ENCODE measurements at regions not wholly inside any gene's neighbourhood (a gene's known extent, or its start where the extent isn't known, plus 50 kb on each side); places are given as distances from the start of the nearest gene placed in this dataset.
"Not testable (repeated sequence)": the region's sequence is repeated elsewhere in the genome, so short reads cannot be mapped to it uniquely, and the experiment has no call there.

DNA sequence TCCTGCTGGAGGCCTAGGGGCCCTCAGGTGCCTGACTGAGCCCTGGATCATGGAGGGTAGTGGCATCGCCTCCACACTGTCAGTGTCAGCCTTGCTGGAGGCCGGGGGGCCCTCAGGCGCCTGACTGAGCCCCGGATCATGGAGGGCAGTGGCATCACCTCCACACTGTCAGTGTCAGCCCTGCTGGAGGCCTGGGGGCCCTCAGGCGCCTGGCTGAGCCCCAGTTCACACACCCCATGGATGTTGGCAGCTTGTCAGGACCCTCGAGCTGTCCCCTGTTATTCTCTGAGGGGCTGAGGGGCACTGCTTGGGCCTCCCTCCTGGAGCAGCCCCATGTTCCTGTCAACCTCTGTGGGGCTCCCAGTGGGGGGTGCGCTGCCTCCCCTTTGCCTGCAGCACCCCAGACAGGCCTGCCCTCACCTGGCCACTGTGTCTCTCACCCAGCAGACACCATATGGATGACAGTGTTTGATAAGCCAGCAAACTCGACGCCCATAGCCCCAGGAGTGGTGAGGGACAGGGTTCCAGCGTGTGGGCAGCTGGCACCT is 197.6 kb downstream of the LIPI start:
- Mint-ChIP-seq H3K4me3 (no peak overlapping the region), H3K27ac (no peak overlapping the region), H3K4me1 (no peaks in the 10 kb centered on the region), H3K36me3 (no peaks in the 10 kb centered on the region), H3K27me3 (no peaks in the 10 kb centered on the region), H3K9me3 (peaks cover 0 to 3% of the 10 kb centered on the region in 2 donors)
- DNase-seq (no peak), ATAC-seq (replicated peaks) (no peak)

- no peaks in the 10 kb centered on the region for H3K36me3 Mint-ChIP-seq
- no peak overlapping the region for H3K4me3 Mint-ChIP-seq
- ATAC-seq (replicated peaks), result no peak
- no peak for DNase-seq
- no peaks in the 10 kb centered on the region for H3K4me1 Mint-ChIP-seq
- H3K27me3 Mint-ChIP-seq, result no peaks in the 10 kb centered on the region
- H3K27ac Mint-ChIP-seq, result no peak overlapping the region
- H3K9me3 Mint-ChIP-seq, result peaks cover 0 to 3% of the 10 kb centered on the region in 2 donors
Measured at GRCh38 chr21:14012409-14012808, 198.3 kb downstream of the LIPI start.

DNA sequence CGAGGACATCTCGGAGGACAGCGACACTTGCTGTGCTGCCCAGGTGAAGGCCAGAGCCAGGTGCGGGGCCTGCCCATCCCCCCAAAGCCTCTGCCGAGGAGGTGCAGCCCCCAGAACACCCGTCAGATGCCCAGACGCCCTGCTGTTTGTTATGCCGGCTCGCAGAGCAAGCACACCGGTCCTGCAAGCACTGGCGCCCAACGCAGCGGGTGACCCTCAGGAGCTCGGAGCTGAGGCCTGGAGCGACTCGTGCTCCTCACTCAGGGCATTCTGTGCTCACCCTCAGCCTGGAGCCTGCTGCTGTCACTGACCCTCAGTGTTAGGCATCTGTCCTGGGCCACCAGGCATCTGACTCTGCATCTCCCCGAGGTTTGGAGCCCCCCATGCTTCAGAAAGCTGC is 199.0 kb downstream of the LIPI start:
- not testable (repeated sequence) for ATAC-seq (replicated peaks); H3K27me3 Mint-ChIP-seq; H3K36me3 Mint-ChIP-seq; H3K4me1 Mint-ChIP-seq; H3K9me3 Mint-ChIP-seq; H3K27ac Mint-ChIP-seq; DNase-seq; H3K4me3 Mint-ChIP-seq

GRCh38 chr21:14011149-14011548 is 199.6 kb downstream of the LIPI start:
- H3K36me3 Mint-ChIP-seq; DNase-seq; H3K9me3 Mint-ChIP-seq; H3K4me3 Mint-ChIP-seq; H3K4me1 Mint-ChIP-seq; ATAC-seq (replicated peaks); H3K27me3 Mint-ChIP-seq: not testable (repeated sequence)
- H3K27ac Mint-ChIP-seq, result peak overlapping the region; percentile 86

- DNase-seq (no peak), ATAC-seq (replicated peaks) (no peak)
- Mint-ChIP-seq H3K27ac (peak overlapping the region; percentile 86), H3K9me3 (peaks cover 0 to 3% of the 10 kb centered on the region in 2 donors), H3K27me3 (no peaks in the 10 kb centered on the region), H3K4me1 (no peaks in the 10 kb centered on the region), H3K36me3 (no peaks in the 10 kb centered on the region), H3K4me3 (no peak overlapping the region)
Measured at GRCh38 chr21:14010729-14011128, 200.0 kb downstream of the LIPI start.

GRCh38 chr21:14009990-14010389 is 200.8 kb downstream of the LIPI start:
- DNase-seq; H3K9me3 Mint-ChIP-seq; H3K27me3 Mint-ChIP-seq; H3K4me3 Mint-ChIP-seq; ATAC-seq (replicated peaks); H3K36me3 Mint-ChIP-seq; H3K4me1 Mint-ChIP-seq; H3K27ac Mint-ChIP-seq: not testable (repeated sequence)

DNA sequence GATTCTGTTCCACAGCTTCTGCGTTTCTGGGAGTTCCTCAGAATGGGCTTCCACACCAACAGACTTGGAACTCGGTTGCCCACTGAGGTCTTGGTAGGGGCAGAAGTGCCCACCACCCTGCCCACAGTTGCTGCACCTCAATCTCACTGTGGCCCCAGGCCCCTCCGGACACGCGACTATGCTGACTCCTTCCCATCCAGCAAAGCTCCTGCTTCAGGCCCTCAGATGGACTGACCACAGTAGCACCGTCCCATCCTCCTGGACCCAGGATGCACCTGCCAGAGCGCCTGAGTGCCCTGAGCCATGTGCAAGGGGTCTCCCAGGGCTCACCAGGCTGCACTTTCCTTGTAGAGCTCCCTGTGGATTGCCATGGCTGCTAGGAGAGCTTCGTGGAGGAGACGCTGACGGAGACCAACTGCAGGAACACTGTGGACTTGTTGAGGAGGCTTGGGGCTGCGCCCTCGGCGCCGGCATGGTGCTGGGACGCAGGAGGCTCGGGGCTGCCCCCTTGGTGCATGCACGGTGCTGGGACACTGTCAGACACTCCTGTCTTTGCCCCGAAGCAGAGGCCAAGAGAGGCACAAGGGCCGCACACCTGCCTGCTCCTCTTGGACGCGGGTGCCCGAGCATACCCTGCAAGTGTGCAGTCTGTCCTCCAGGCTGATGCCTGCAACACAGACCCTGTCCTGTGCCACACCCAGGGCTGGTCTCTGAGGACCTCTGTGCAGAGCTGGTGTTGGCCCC is 201.3 kb downstream of the LIPI start:
- H3K36me3 Mint-ChIP-seq; H3K4me3 Mint-ChIP-seq; H3K27ac Mint-ChIP-seq; H3K9me3 Mint-ChIP-seq; DNase-seq; H3K4me1 Mint-ChIP-seq; ATAC-seq (replicated peaks); H3K27me3 Mint-ChIP-seq: not testable (repeated sequence)

DNA sequence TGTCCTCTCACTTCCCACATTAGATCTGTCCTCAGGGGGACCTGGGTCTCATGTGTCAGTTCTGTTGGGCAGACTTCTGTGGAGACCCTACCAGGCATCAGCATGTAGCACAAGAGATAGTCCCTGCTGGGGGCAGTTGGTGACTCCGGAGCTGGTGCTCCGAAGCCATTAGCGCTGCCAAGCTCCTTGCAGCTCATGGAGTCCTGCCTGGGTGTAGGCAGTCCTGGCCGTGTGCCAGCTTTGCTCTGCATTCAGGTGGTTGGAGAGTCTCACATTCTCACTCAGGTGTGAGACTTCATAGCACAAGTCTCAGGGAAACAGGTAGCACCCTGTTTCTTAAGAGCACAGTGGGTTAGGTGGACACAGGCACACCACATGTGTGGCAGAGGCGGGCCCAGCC is 202.3 kb downstream of the LIPI start:
- not testable (repeated sequence) for DNase-seq; H3K9me3 Mint-ChIP-seq; H3K27ac Mint-ChIP-seq; ATAC-seq (replicated peaks); H3K4me1 Mint-ChIP-seq; H3K36me3 Mint-ChIP-seq; H3K27me3 Mint-ChIP-seq; H3K4me3 Mint-ChIP-seq

- H3K27me3 Mint-ChIP-seq; DNase-seq; ATAC-seq (replicated peaks); H3K27ac Mint-ChIP-seq; H3K9me3 Mint-ChIP-seq; H3K4me1 Mint-ChIP-seq; H3K4me3 Mint-ChIP-seq; H3K36me3 Mint-ChIP-seq: not testable (repeated sequence)
Measured at GRCh38 chr21:14008006-14008405, 202.7 kb downstream of the LIPI start.

GRCh38 chr21:14006144-14006543 is 204.6 kb downstream of the LIPI start:
- not testable (repeated sequence) for H3K27me3 Mint-ChIP-seq; H3K27ac Mint-ChIP-seq; H3K36me3 Mint-ChIP-seq; H3K4me1 Mint-ChIP-seq; H3K9me3 Mint-ChIP-seq; DNase-seq; ATAC-seq (replicated peaks); H3K4me3 Mint-ChIP-seq

DNA sequence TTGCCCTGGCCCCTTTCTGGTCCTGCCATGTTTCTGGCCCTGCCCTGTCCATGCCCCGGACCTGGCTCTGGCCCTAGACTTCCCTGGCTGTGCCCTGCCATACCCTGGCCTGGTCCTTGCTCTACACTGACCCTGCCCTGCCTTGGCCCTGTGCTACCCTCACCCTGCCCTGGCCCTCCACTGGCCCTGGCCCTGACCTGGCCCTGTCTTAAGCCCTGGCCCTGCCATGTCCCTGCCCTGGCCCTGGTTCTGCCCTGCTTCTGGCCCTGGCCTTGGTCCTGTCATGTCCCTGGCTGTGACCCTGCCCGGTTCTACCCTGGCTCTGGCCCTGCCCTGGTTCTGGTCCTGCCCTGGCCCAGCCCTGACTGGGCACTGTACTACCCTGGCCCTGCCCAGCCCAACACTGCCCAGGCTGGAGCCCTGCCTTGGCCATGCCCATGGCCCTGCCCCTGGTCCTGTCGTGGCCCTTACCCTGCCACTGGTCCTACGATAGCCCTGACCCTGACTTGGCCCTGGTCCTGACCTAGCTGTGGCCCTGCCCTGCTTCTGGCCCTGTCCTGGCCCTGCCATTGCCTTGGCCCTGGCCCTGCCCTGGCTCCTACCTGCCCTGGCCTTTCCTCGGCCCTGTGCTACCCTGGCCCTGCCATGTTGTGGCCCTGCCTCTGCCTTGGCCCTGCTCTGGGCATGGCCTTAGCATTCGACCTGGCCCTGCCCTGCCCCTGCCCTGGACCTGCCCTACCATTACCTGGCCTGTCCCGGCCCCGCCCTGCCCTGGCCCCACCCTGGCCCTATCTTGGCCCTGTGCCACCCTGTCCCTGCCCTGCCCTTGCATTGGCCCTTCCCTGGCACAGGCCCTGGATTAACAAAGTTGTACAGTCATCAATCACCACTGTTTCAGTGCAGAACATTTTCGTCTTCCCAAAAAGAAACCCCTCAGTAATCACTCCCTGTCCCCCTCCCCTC is 223.5 kb downstream of the LIPI start:
- not testable (repeated sequence) for H3K9me3 Mint-ChIP-seq, H3K4me1 Mint-ChIP-seq, DNase-seq, H3K4me3 Mint-ChIP-seq, H3K27ac Mint-ChIP-seq, H3K27me3 Mint-ChIP-seq, H3K36me3 Mint-ChIP-seq
- ATAC-seq (replicated peaks), result peak in 1 of 2 donors; percentile 21

DNA sequence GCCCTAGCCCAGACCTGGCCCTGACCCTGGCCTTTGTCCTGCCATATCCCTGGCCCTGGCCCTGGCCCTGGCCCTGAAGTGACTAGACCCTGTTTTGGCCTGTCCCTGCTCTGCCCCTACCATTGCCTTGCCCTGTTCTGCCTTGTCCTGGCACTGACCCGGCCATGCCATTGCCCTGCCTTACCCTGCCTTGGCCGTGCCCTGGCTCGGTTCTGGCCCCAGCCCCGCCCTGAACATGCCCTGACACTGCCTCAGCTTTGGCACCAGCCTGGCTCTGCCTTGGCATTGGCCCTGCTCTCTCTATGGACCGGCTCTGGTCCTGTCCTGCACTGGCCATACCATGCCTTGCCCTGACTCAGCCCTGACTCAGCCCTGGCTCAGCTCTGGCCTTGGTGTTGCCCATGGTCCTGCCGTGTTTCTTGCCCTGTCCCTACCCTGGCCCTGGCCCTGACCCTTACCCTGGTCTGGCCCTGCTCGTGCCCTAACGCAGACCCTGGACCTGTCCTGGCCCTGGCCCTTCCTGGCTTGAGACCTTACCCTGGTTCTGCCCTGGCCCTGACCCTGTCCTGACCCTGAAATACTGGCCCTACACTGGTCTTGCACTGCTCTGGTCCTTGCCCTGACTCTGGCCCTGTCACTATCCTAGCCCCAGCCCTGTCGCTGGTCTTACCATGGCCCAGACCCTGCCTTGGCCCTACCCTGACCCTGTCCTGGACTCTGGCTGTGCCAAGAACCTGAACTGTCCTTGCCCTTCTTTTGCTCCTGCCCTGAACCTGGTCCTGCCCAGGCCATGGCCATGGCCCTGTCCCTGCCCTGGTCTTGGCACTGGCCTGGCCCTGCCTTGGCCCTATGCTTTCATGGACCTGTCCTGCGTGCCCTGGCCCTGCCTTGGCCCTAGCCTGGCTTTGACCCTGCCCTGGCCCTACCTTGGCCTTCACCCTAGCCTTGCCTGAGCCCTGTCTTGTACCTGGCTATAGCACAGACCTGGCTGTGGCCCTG is 224.6 kb downstream of the LIPI start:
- not testable (repeated sequence) for DNase-seq, H3K36me3 Mint-ChIP-seq, H3K27me3 Mint-ChIP-seq, H3K4me3 Mint-ChIP-seq, H3K27ac Mint-ChIP-seq, H3K4me1 Mint-ChIP-seq, H3K9me3 Mint-ChIP-seq
- ATAC-seq (replicated peaks), result peak in 1 of 2 donors; percentile 19

DNA sequence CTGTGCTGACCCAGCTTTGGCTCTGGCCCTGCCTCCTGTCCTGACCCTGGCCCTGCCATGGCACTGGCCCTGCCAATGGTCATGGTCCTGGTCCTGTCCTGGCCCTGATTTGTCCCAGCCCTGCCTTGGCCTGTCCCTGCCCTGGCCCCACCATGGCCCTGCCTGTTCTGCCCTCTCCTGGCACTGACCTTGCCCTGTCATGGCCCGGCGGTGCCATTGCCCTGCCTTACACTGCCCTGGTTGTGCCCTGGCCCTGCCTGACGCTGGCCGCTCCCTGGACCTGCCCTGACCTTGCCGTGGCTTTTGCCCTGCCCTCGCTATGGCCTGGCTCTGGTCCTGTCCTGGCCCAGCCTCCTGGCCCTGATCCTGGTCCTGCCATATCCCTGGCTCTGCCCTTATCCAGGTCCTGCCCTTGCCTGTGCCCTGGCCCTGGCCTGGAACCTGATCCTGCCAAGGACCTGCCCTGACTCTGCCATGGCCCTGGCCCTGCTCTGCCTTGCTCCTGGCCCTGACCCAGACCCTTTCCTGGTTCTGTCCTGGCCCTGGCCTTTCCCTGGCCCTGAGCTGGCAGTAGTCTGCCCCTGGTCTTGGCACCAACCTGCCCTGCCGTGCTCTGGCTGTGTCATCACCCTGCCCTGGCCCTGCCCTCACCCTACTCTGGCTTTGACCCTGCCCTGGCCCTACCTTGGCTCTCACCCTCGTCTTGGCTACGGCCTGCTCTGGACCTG is 225.5 kb downstream of the LIPI start:
- ATAC-seq (replicated peaks), result peak in 1 of 2 donors; percentile 22
- H3K36me3 Mint-ChIP-seq, H3K27ac Mint-ChIP-seq, H3K27me3 Mint-ChIP-seq, DNase-seq, H3K4me1 Mint-ChIP-seq, H3K9me3 Mint-ChIP-seq, H3K4me3 Mint-ChIP-seq: not testable (repeated sequence)
